GM12878 (cell line): ENCODE measurements at regions not wholly inside any gene's neighbourhood (a gene's known extent, or its start where the extent isn't known, plus 50 kb on each side); places are given as distances from the start of the nearest gene placed in this dataset.

Experiments used
- ATAC-seq: fragments of 200-7000 bp; cut with Tn5 transposase; 3 replicates; pipeline ENCODE4 v1.9.1; 2020; ENCODE audit warnings: mild to moderate bottlenecking, moderate library complexity
- BruUV-seq: library from RNA; stranded (reverse); fragments of 400-500 nt; replicated peaks from 2 replicates; lab custom pipeline; 2021; lab: Mats Ljungman, UMichigan
- CTCF ChIA-PET: fragments of 300-600 bp; sonication (Branson Sonifier 250); formaldehyde crosslinking; extraction: SDS; loops from one replicate; lab custom pipeline; 2021; ENCODE audit warnings: inconsistent platforms; lab: Yijun Ruan, JAX
- POLR2A ChIA-PET: fragments of 350-600 bp; formaldehyde crosslinking; extraction: SDS; loops from one replicate; lab custom pipeline; 2021; ENCODE audit warnings: inconsistent platforms; lab: Charles Lee
- RAD21 ChIA-PET: fragments of 300-600 bp; sonication (Branson Sonifier 250); formaldehyde crosslinking; loops from one replicate; lab custom pipeline; 2023; ENCODE audit warnings: antibody characterized with exemption; ENCODE audit not compliant: unreplicated experiment; lab: Charles Lee
- SMC1A ChIA-PET: fragments of 300-600 bp; sonication (Branson Sonifier 250); formaldehyde crosslinking; loops from one replicate; lab custom pipeline; 2023; ENCODE audit not compliant: unreplicated experiment, uncharacterized antibody; lab: Charles Lee
- DNase-seq: peaks from one replicate; pipeline ENCODE4 v3.0.0-alpha.2; 2011; ENCODE audit warnings: low read depth, low spot score
- FAIRE-seq: peaks from 3 replicates; lab custom pipeline; 2011; peaks lifted over from hg19 to GRCh38; lab: Jason Lieb, UNC
- H2AFZ ChIP-seq: 2 replicates; pipeline ENCODE4 v1.6.0; 2011; ENCODE audit warnings: low read depth, low read length, control low read depth; ENCODE audit not compliant: control insufficient read depth
- H3K27ac ChIP-seq: 2 replicates; pipeline ENCODE4 v1.5.1; 2011; ENCODE audit warnings: control low read depth; ENCODE audit not compliant: control insufficient read depth, insufficient read depth
- H3K27me3 ChIP-seq, 2 experiments: replicated peaks in 1 of 2; 2 replicates each; pipeline versions ENCODE4 v1.6.0 to v1.6.1; 2011; ENCODE audit warnings: low read length in 1 of 2; ENCODE audit not compliant: control insufficient read depth in 2 of 2, insufficient read depth in 2 of 2
- H3K36me3 ChIP-seq, 2 experiments: 2 replicates each; pipeline ENCODE4 v1.5.1; 2011; ENCODE audit warnings: low read length in 1 of 2; ENCODE audit not compliant: control insufficient read depth in 2 of 2, insufficient read depth in 2 of 2
- H3K4me1 ChIP-seq: 2 replicates; pipeline ENCODE4 v1.6.1; 2011; ENCODE audit warnings: mild to moderate bottlenecking, low read length, moderate library complexity, mixed read lengths; ENCODE audit not compliant: control insufficient read depth, insufficient read depth
- H3K4me2 ChIP-seq: 2 replicates; pipeline ENCODE4 v1.6.0; 2011; ENCODE audit warnings: control low read depth; ENCODE audit not compliant: control insufficient read depth, insufficient read depth
- H3K4me3 ChIP-seq: fragments of 200-600 bp; sonication (generic); 2 replicates; pipeline ENCODE4 v1.5.1; 2016
- H3K79me2 ChIP-seq: 2 replicates; pipeline ENCODE4 v1.6.0; 2011; ENCODE audit warnings: low read length; ENCODE audit not compliant: control insufficient read depth, insufficient read depth
- H3K9ac ChIP-seq: 2 replicates; pipeline ENCODE4 v1.8.0; 2011; ENCODE audit warnings: low read length, control low read depth, mixed read lengths; ENCODE audit not compliant: control insufficient read depth, insufficient read depth
- H3K9me3 ChIP-seq: replicated peaks from 3 replicates; pipeline ENCODE4 v1.5.1; 2011; ENCODE audit warnings: mild to moderate bottlenecking, low read length; ENCODE audit not compliant: control insufficient read depth, insufficient read depth
- H4K20me1 ChIP-seq: 2 replicates; pipeline ENCODE4 v1.6.0; 2011; ENCODE audit not compliant: control insufficient read depth, insufficient read depth
- ATF7 ChIP-seq: fragments of 450-650 bp; IDR thresholded peaks from 2 replicates; pipeline ENCODE4 v1.6.1; 2016; ENCODE audit warnings: low read depth, mild to moderate bottlenecking
- BRCA1 ChIP-seq: IDR thresholded peaks from 2 replicates; pipeline ENCODE4 v1.6.1; 2011; ENCODE audit warnings: low read depth, low read length, improper control_type of control experiment
- CBX3 ChIP-seq: fragments of 200-600 bp; sonication (generic); IDR thresholded peaks from 2 replicates; pipeline ENCODE4 v1.6.1; 2016; ENCODE audit warnings: low read depth, borderline replicate concordance
- GABPA ChIP-seq: IDR thresholded peaks from 2 replicates; pipeline ENCODE4 v1.6.1; 2014; ENCODE audit warnings: antibody characterized with exemption, low read depth, mild to moderate bottlenecking, inconsistent platforms
- HDAC2 ChIP-seq: fragments of 200-600 bp; sonication (generic); IDR thresholded peaks from 2 replicates; pipeline ENCODE4 v1.6.1; 2017
- KAT2A ChIP-seq: conservative IDR thresholded peaks from 2 replicates; pipeline ENCODE4 v1.6.1; 2011; ENCODE audit warnings: low read depth, low read length; ENCODE audit not compliant: control insufficient read depth
- MEF2B ChIP-seq: fragments of 450-650 bp; IDR thresholded peaks from 2 replicates; pipeline ENCODE4 v1.6.1; 2018; ENCODE audit warnings: mild to moderate bottlenecking, moderate library complexity; ENCODE audit not compliant: partially characterized antibody, poor library complexity, severe bottlenecking
- NR2F1 ChIP-seq: fragments of 450-650 bp; conservative IDR thresholded peaks from 2 replicates; pipeline ENCODE4 v1.6.1; 2017; ENCODE audit warnings: mild to moderate bottlenecking
- PBX3 ChIP-seq: IDR thresholded peaks from 2 replicates; pipeline ENCODE4 v1.6.1; 2011; ENCODE audit warnings: mild to moderate bottlenecking, low read depth, low read length, moderate library complexity; ENCODE audit not compliant: insufficient replicate concordance
- POU2F2 ChIP-seq: IDR thresholded peaks from 3 replicates; pipeline ENCODE4 v1.6.1; 2011; ENCODE audit warnings: low read depth, mild to moderate bottlenecking, low read length, borderline replicate concordance
- RFX5 ChIP-seq: IDR thresholded peaks from 2 replicates; pipeline ENCODE4 v1.6.1; 2011; ENCODE audit warnings: low read depth, low read length, improper control_type of control experiment
- SMC3 ChIP-seq: IDR thresholded peaks from 2 replicates; pipeline ENCODE4 v1.6.1; 2011; ENCODE audit warnings: low read length, improper control_type of control experiment, borderline replicate concordance
- TCF12 ChIP-seq: IDR thresholded peaks from 2 replicates; pipeline ENCODE4 v1.6.1; 2011; ENCODE audit warnings: low read depth, mild to moderate bottlenecking, low read length
- USF1 ChIP-seq: IDR thresholded peaks from 2 replicates; pipeline ENCODE4 v1.6.1; 2011; ENCODE audit warnings: borderline replicate concordance, low read depth, mild to moderate bottlenecking, moderate library complexity, mixed read lengths, low read length; ENCODE audit not compliant: insufficient read depth; ENCODE audit errors: extremely low read length
- WGBS: methylation state at CpG from one replicate; pipeline ENCODE4 v1.1.6; 2016; ENCODE audit warnings: low lambda C conversion rate; ENCODE audit not compliant: insufficient replicate concordance, insufficient coverage; ENCODE audit errors: missing lambda C conversion rate; 5-methylcytosine and 5-hydroxymethylcytosine counted together
- in situ Hi-C: fragments of 300-500 bp; cut with MboI; formaldehyde crosslinking; loops from 9 replicates; pipeline ENCODE4 v1.14.3; 2018; ENCODE audit warnings: mixed read lengths
- intact Hi-C: fragments of 100-400 bp; cut with micrococcal nuclease; formaldehyde crosslinking; loops from one replicate; pipeline ENCODE4 v1.14.2; 2022; ENCODE audit not compliant: unreplicated experiment

GRCh38 chr10:33631991-33632390 is 297.5 kb upstream of the NRP1 start:
- SMC1A ChIA-PET = interaction anchor here (0.7 to 1.7 kb wide), 10 partner anchors 11 to 101 kb away, joined by 3 to 5 read pairs (median 3); no protein-coding TSS in a partner anchor
- POLR2A ChIA-PET = interaction anchor here (0.6 to 0.8 kb wide), 3 partner anchors 24 to 299 kb away, joined by 3 to 4 read pairs (median 3); no protein-coding TSS in a partner anchor
- in situ Hi-C loops (no loop called here), intact Hi-C loops (no loop called here)
- 0% methylated on average over 3 of the region's 3 CpGs for WGBS
- no peak for FAIRE-seq
- BruUV-seq = no TSS peak
- Histone ChIP-seq H3K79me2 (no peaks in the 10 kb centered on the region), H4K20me1 (no peaks in the 10 kb centered on the region), H3K4me1 (no peaks in the 10 kb centered on the region), H3K9ac (no peak overlapping the region), H3K4me3 (no peak overlapping the region), H3K27me3 (no peaks in the 10 kb centered on the region), H3K9me3 (no peaks in the 10 kb centered on the region), H3K4me2 (no peak overlapping the region), H3K36me3 (no peaks in the 10 kb centered on the region), H3K27ac (no peak overlapping the region)
- ATAC-seq = no peak
- DNase-seq = no peak
- CTCF ChIA-PET = interaction anchor here (1.0 kb wide), 1 partner anchor 11 kb away, joined by 3 read pairs; no protein-coding TSS in a partner anchor
- RAD21 ChIA-PET = no interaction called here
- TF ChIP-seq SMC3 (no peak), TCF12 (no peak), PBX3 (no peak), ATF7 (no peak), POU2F2 (no peak), MEF2B (no peak), CBX3 (no peak), HDAC2 (no peak), BRCA1 (no peak), USF1 (no peak), NR2F1 (no peak), KAT2A (no peak), GABPA (no peak), RFX5 (no peak)
- TF ChIP-seq, all 136 proteins: peak for 0
- no peak overlapping the region for H2AFZ ChIP-seq
